PC-3 (cell line): ENCODE measurements at regions not wholly inside any gene's neighbourhood (a gene's known extent, or its start where the extent isn't known, plus 50 kb on each side); places are given as distances from the start of the nearest gene placed in this dataset.

Source experiments
- ATAC-seq: fragments of 200-7000 bp; cut with Tn5 transposase; 2 replicates; pipeline ENCODE4 v1.9.1; 2020; ENCODE audit warnings: mild to moderate bottlenecking, moderate library complexity
- BruUV-seq: library from RNA; stranded (reverse); fragments of 400-500 nt; replicated peaks from 2 replicates; lab custom pipeline; 2021; lab: Mats Ljungman, UMichigan
- CTCF ChIA-PET: fragments of 300-600 bp; sonication (Branson Sonifier 250); formaldehyde crosslinking; loops from one replicate; lab custom pipeline; 2022; ENCODE audit warnings: antibody characterized with exemption; lab: Charles Lee
- POLR2A ChIA-PET: fragments of 300-600 bp; sonication (Branson Sonifier 250); formaldehyde crosslinking; loops from one replicate; lab custom pipeline; 2022; ENCODE audit warnings: antibody characterized with exemption; ENCODE audit not compliant: unreplicated experiment; lab: Charles Lee
- DNase-seq: peaks from one replicate; pipeline ENCODE4 v3.0.0-alpha.2; 2015
- H2AFZ ChIP-seq: fragments of 300-600 bp; sonication (generic); 2 replicates; pipeline ENCODE4 v1.6.0; 2016; ENCODE audit warnings: antibody characterized with exemption, low read length
- H3F3A ChIP-seq: fragments of 300-600 bp; sonication (generic); one replicate; pipeline ENCODE4 v1.6.0; 2017; ENCODE audit warnings: antibody characterized with exemption, low read length, control low read depth, mild to moderate bottlenecking; ENCODE audit not compliant: unreplicated experiment
- H3K27ac ChIP-seq: fragments of 300-600 bp; sonication (generic); 2 replicates; pipeline ENCODE4 v1.5.1; 2016; ENCODE audit warnings: mild to moderate bottlenecking, low read length
- H3K27me3 ChIP-seq: fragments of 300-600 bp; sonication (generic); 2 replicates; pipeline ENCODE4 v1.6.1; 2016; ENCODE audit warnings: low read length, mixed read lengths
- H3K36me3 ChIP-seq: fragments of 300-600 bp; sonication (generic); 2 replicates; pipeline ENCODE4 v1.6.1; 2016; ENCODE audit warnings: low read depth, mixed run types, low read length, mixed read lengths
- H3K4me1 ChIP-seq: fragments of 300-600 bp; sonication (generic); 2 replicates; pipeline ENCODE4 v1.5.1; 2016; ENCODE audit warnings: low read length; ENCODE audit not compliant: insufficient read depth
- H3K4me2 ChIP-seq: fragments of 300-600 bp; sonication (generic); 2 replicates; pipeline ENCODE4 v1.6.0; 2016; ENCODE audit warnings: low read length
- H3K4me3 ChIP-seq: fragments of 300-600 bp; sonication (generic); 2 replicates; pipeline ENCODE4 v1.5.1; 2016; ENCODE audit warnings: mild to moderate bottlenecking, low read length, mixed read lengths
- H3K79me2 ChIP-seq: fragments of 300-600 bp; sonication (generic); 2 replicates; pipeline ENCODE4 v1.6.1; 2017; ENCODE audit warnings: low read length, mixed read lengths
- H3K9ac ChIP-seq: fragments of 300-600 bp; sonication (generic); 2 replicates; pipeline ENCODE4 v1.6.0; 2016; ENCODE audit warnings: mild to moderate bottlenecking, low read length
- H3K9me2 ChIP-seq: fragments of 300-600 bp; sonication (generic); replicated peaks from 2 replicates; pipeline ENCODE4 v1.6.1; 2016; ENCODE audit warnings: mixed run types, low read length, mixed read lengths
- H3K9me3 ChIP-seq: fragments of 300-600 bp; sonication (generic); 2 replicates; pipeline ENCODE4 v1.6.1; 2016; ENCODE audit warnings: low read length, mixed read lengths
- H4K20me1 ChIP-seq: fragments of 300-600 bp; sonication (generic); 2 replicates; pipeline ENCODE4 v1.6.1; 2016; ENCODE audit warnings: low read length, mixed read lengths
- EZH2 ChIP-seq: fragments of 300-600 bp; sonication (generic); IDR thresholded peaks from one replicate; pipeline ENCODE4 v1.6.1; 2017; ENCODE audit warnings: antibody characterized with exemption, mild to moderate bottlenecking, low read length; ENCODE audit not compliant: unreplicated experiment
- EZH2phosphoT487 ChIP-seq: fragments of 300-600 bp; sonication (generic); IDR thresholded peaks from 2 replicates; pipeline ENCODE4 v1.6.1; 2018; ENCODE audit warnings: mild to moderate bottlenecking, antibody characterized with exemption, low read length, borderline replicate concordance
- intact Hi-C: fragments of 100-400 bp; cut with micrococcal nuclease; formaldehyde crosslinking; loops from 2 replicates; pipeline ENCODE4 v1.9.0; 2023
- TF ChIP-seq, protein P1 (sequence below): fragments of 300-600 bp; sonication (generic); conservative IDR thresholded peaks from 2 replicates; pipeline ENCODE4 v1.5.1; 2017; ENCODE audit warnings: antibody characterized with exemption, low read depth, mild to moderate bottlenecking, low read length

DNA sequence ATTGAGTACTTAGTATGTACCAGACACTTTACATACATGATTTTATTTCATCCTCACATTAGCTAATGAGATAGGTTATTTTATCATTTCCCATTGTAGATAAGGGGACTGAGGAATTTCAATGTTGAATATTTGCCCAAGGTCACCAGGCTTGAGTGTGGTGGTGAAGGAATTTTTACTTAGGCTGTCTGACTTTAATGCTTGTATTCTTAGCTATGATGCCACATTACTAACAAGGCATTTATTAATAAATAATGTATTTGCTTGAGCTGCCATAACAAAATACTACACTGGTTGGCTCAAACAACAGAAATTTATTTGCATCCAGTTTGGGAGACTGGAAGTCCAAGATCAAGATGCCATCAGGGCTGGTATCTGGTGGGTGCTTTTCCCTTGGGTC is 250.9 kb downstream of the GPD2 start:
- no peaks in the 10 kb centered on the region for H3F3A ChIP-seq
- BruUV-seq, result no TSS peak
- intact Hi-C loops, result no loop called here
- H3K36me3 ChIP-seq, result no peaks in the 10 kb centered on the region
- H3K79me2 ChIP-seq, result no peaks in the 10 kb centered on the region
- no peaks in the 10 kb centered on the region for H3K9me3 ChIP-seq
- H3K4me3 ChIP-seq, result no peak overlapping the region
- CTCF ChIA-PET, result no interaction called here
- no peak overlapping the region for H3K9ac ChIP-seq
- H2AFZ ChIP-seq, result 0 out of 2 replicates have a peak overlapping the region, but pooled peaks have one; percentile 13
- H3K27ac ChIP-seq, result no peak overlapping the region
- H3K4me2 ChIP-seq, result no peak overlapping the region
- no peaks in the 10 kb centered on the region for H3K27me3 ChIP-seq
- H4K20me1 ChIP-seq, result no peaks in the 10 kb centered on the region
- no peak for ATAC-seq
- DNase-seq, result no peak
- TF ChIP-seq EZH2phosphoT487 (no peak), EZH2 (no peak)
- TF ChIP-seq, protein P1, sequence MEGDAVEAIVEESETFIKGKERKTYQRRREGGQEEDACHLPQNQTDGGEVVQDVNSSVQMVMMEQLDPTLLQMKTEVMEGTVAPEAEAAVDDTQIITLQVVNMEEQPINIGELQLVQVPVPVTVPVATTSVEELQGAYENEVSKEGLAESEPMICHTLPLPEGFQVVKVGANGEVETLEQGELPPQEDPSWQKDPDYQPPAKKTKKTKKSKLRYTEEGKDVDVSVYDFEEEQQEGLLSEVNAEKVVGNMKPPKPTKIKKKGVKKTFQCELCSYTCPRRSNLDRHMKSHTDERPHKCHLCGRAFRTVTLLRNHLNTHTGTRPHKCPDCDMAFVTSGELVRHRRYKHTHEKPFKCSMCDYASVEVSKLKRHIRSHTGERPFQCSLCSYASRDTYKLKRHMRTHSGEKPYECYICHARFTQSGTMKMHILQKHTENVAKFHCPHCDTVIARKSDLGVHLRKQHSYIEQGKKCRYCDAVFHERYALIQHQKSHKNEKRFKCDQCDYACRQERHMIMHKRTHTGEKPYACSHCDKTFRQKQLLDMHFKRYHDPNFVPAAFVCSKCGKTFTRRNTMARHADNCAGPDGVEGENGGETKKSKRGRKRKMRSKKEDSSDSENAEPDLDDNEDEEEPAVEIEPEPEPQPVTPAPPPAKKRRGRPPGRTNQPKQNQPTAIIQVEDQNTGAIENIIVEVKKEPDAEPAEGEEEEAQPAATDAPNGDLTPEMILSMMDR, result no peak
- POLR2A ChIA-PET, result no interaction called here
- no peaks in the 10 kb centered on the region for H3K9me2 ChIP-seq
- H3K4me1 ChIP-seq, result no peaks in the 10 kb centered on the region

DNA sequence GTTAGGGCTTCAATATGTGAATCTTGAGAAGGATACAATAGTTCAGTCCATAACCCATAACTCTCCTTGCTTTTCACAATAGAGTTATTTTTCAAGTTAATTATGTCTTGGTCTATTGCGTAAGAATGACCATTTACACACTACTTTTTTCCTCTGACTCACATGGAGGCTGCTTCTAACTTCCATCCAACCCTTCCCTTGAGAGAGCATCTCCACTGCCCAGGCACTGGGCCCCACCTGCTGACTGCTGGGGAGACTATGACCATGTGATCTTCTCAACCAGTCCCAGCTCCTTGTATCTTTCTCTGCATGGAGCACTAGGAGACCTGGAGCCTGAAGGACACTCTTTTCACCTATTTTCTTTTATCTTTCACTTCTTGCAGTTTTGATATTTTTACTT is 251.5 kb downstream of the GPD2 start:
- Histone ChIP-seq H3K27me3 (no peaks in the 10 kb centered on the region), H3K9me2 (no peaks in the 10 kb centered on the region), H2AFZ (0 out of 2 replicates have a peak overlapping the region, but pooled peaks have one; percentile 13), H3K9ac (no peak overlapping the region), H3K27ac (no peak overlapping the region), H3K36me3 (no peaks in the 10 kb centered on the region), H3K9me3 (no peaks in the 10 kb centered on the region), H3K4me3 (no peak overlapping the region), H3K4me2 (no peak overlapping the region), H3F3A (no peaks in the 10 kb centered on the region), H3K4me1 (no peaks in the 10 kb centered on the region), H3K79me2 (no peaks in the 10 kb centered on the region), H4K20me1 (no peaks in the 10 kb centered on the region)
- POLR2A ChIA-PET, result no interaction called here
- no TSS peak for BruUV-seq
- CTCF ChIA-PET, result no interaction called here
- TF ChIP-seq, protein P1, result no peak
- TF ChIP-seq EZH2phosphoT487 (no peak), EZH2 (no peak)
- ATAC-seq, result no peak
- peak; percentile 43 for DNase-seq
- intact Hi-C loops, result no loop called here

- TF ChIP-seq, protein P1, result no peak
- TF ChIP-seq EZH2phosphoT487 (no peak), EZH2 (no peak)
- no peaks in the 10 kb centered on the region for H4K20me1 ChIP-seq
- no peaks in the 10 kb centered on the region for H3K9me2 ChIP-seq
- no peak overlapping the region for H3K4me3 ChIP-seq
- POLR2A ChIA-PET, result no interaction called here
- H3K9me3 ChIP-seq, result no peaks in the 10 kb centered on the region
- H2AFZ ChIP-seq, result no peak overlapping the region
- H3K36me3 ChIP-seq, result no peaks in the 10 kb centered on the region
- ATAC-seq, result no peak
- DNase-seq, result no peak
- intact Hi-C loops, result no loop called here
- H3K27ac ChIP-seq, result no peak overlapping the region
- H3K4me1 ChIP-seq, result no peaks in the 10 kb centered on the region
- no peaks in the 10 kb centered on the region for H3K79me2 ChIP-seq
- H3K9ac ChIP-seq, result no peak overlapping the region
- H3K4me2 ChIP-seq, result no peak overlapping the region
- H3K27me3 ChIP-seq, result no peaks in the 10 kb centered on the region
- no TSS peak for BruUV-seq
- no peaks in the 10 kb centered on the region for H3F3A ChIP-seq
- CTCF ChIA-PET, result no interaction called here
These were observed 253.8 kb downstream of the GPD2 start for GRCh38 chr2:156689939-156690338.
